KMS-11 (cell line): ENCODE measurements at regions not wholly inside any gene's neighbourhood (a gene's known extent, or its start where the extent isn't known, plus 50 kb on each side); places are given as distances from the start of the nearest gene placed in this dataset.

Experiments
- H2AFZ ChIP-seq: fragments of 200-600 bp; sonication (generic); 2 replicates; pipeline ENCODE4 v1.6.1; 2016; ENCODE audit warnings: antibody characterized with exemption, mixed run types, low read depth
- H3K27ac ChIP-seq: fragments of 200-600 bp; sonication (generic); 2 replicates; pipeline ENCODE4 v1.6.1; 2016; ENCODE audit warnings: mild to moderate bottlenecking, mixed run types
- H3K27me3 ChIP-seq: fragments of 200-600 bp; sonication (generic); 2 replicates; pipeline ENCODE4 v1.6.1; 2017; ENCODE audit warnings: mild to moderate bottlenecking, low read depth, mixed run types, moderate library complexity; ENCODE audit not compliant: insufficient read depth
- H3K36me3 ChIP-seq: fragments of 200-600 bp; sonication (generic); 2 replicates; pipeline ENCODE4 v1.6.1; 2017; ENCODE audit warnings: mild to moderate bottlenecking, mixed run types; ENCODE audit not compliant: insufficient read depth
- H3K4me1 ChIP-seq: fragments of 200-600 bp; sonication (generic); 2 replicates; pipeline ENCODE4 v1.6.1; 2016; ENCODE audit warnings: mild to moderate bottlenecking, low read depth, mixed run types; ENCODE audit not compliant: poor library complexity, severe bottlenecking
- H3K4me2 ChIP-seq: fragments of 200-600 bp; sonication (generic); 2 replicates; pipeline ENCODE4 v1.7.0; 2016; ENCODE audit warnings: mild to moderate bottlenecking, mixed run types
- H3K4me3 ChIP-seq: fragments of 200-600 bp; sonication (generic); IDR thresholded peaks from 2 replicates; pipeline ENCODE4 v1.6.1; 2017; ENCODE audit warnings: low read depth, low read length, mixed read lengths; ENCODE audit not compliant: insufficient read depth
- H3K79me2 ChIP-seq: fragments of 200-600 bp; sonication (generic); 2 replicates; pipeline ENCODE4 v1.6.1; 2016; ENCODE audit warnings: low read depth, mixed run types; ENCODE audit not compliant: insufficient read depth
- H3K9ac ChIP-seq: fragments of 200-600 bp; sonication (generic); 2 replicates; pipeline ENCODE4 v1.6.1; 2016; ENCODE audit warnings: mild to moderate bottlenecking, mixed run types
- H4K20me1 ChIP-seq: fragments of 200-600 bp; sonication (generic); 2 replicates; pipeline ENCODE4 v1.6.1; 2016; ENCODE audit warnings: mild to moderate bottlenecking, mixed run types; ENCODE audit not compliant: insufficient read depth
- CTCF ChIP-seq: fragments of 200-600 bp; sonication (generic); conservative IDR thresholded peaks from 2 replicates; pipeline ENCODE4 v1.6.1; 2017; ENCODE audit warnings: low read depth, mild to moderate bottlenecking, antibody characterized with exemption, low read length, moderate library complexity, mixed read lengths

GRCh38 chr5:57349214-57349613 lies 133.4 kb downstream of the ACTBL2 start:
- H3K27ac ChIP-seq, result no peak overlapping the region
- no peaks in the 10 kb centered on the region for H3K36me3 ChIP-seq
- H4K20me1 ChIP-seq, result no peaks in the 10 kb centered on the region
- no peaks in the 10 kb centered on the region for H3K79me2 ChIP-seq
- H3K27me3 ChIP-seq, result no peaks in the 10 kb centered on the region
- no peak overlapping the region for H3K4me2 ChIP-seq
- no peak overlapping the region for H3K4me3 ChIP-seq
- no peaks in the 10 kb centered on the region for H3K4me1 ChIP-seq
- TF ChIP-seq CTCF, result no peak
- H3K9ac ChIP-seq, result no peak overlapping the region
- H2AFZ ChIP-seq, result no peak overlapping the region

- H2AFZ ChIP-seq, result no peak overlapping the region
- no peak overlapping the region for H3K9ac ChIP-seq
- H3K4me1 ChIP-seq, result no peaks in the 10 kb centered on the region
- H3K4me2 ChIP-seq, result no peak overlapping the region
- no peaks in the 10 kb centered on the region for H4K20me1 ChIP-seq
- no peaks in the 10 kb centered on the region for H3K36me3 ChIP-seq
- H3K27me3 ChIP-seq, result no peaks in the 10 kb centered on the region
- TF ChIP-seq CTCF, result no peak
- H3K27ac ChIP-seq, result no peak overlapping the region
- H3K79me2 ChIP-seq, result no peaks in the 10 kb centered on the region
- H3K4me3 ChIP-seq, result no peak overlapping the region
Observed at GRCh38 chr5:57348376-57349140, 134.1 kb downstream of the ACTBL2 start.

GRCh38 chr5:57346328-57346727 lies 136.3 kb downstream of the ACTBL2 start:
- H3K4me1 ChIP-seq, result no peaks in the 10 kb centered on the region
- no peak for TF ChIP-seq CTCF
- H3K9ac ChIP-seq, result no peak overlapping the region
- H3K4me2 ChIP-seq, result no peak overlapping the region
- H2AFZ ChIP-seq, result no peak overlapping the region
- no peak overlapping the region for H3K27ac ChIP-seq
- no peaks in the 10 kb centered on the region for H3K27me3 ChIP-seq
- no peaks in the 10 kb centered on the region for H3K36me3 ChIP-seq
- no peak overlapping the region for H3K4me3 ChIP-seq
- no peaks in the 10 kb centered on the region for H3K79me2 ChIP-seq
- no peaks in the 10 kb centered on the region for H4K20me1 ChIP-seq

GRCh38 chr5:57341380-57341979 lies 141.1 kb downstream of the ACTBL2 start:
- Histone ChIP-seq H2AFZ (no peak overlapping the region), H3K79me2 (no peaks in the 10 kb centered on the region), H3K4me2 (no peak overlapping the region), H3K36me3 (no peaks in the 10 kb centered on the region), H3K4me3 (no peak overlapping the region), H3K27ac (no peak overlapping the region), H3K9ac (no peak overlapping the region), H3K27me3 (no peaks in the 10 kb centered on the region), H4K20me1 (no peaks in the 10 kb centered on the region), H3K4me1 (no peaks in the 10 kb centered on the region)
- TF ChIP-seq CTCF, result no peak
